ENCODE measurements at regions not wholly inside any gene's neighbourhood (a gene's known extent, or its start where the extent isn't known, plus 50 kb on each side); places are given as distances from the start of the nearest gene placed in this dataset.
"Not testable (repeated sequence)": the region's sequence is repeated elsewhere in the genome, so short reads cannot be mapped to it uniquely, and the experiment has no call there.

- no peak for TF ChIP-seq CTCF (IDR thresholded peaks at IDR 0.05)
- ATAC-seq (ENCODE audit: low FRiP score) (no peak), DNase-seq (ENCODE audit: low spot score) (no peak)
Observed at GRCh38 chr2:224098481-224099230, 59.6 kb upstream of the SERPINE2 start.

- no peak for TF ChIP-seq CTCF (IDR thresholded peaks at IDR 0.05)
- DNase-seq (ENCODE audit: low spot score) (no peak), ATAC-seq (ENCODE audit: low FRiP score) (no peak)
Observed at GRCh38 chr2:224094413-224094812, 55.3 kb upstream of the SERPINE2 start.

DNA sequence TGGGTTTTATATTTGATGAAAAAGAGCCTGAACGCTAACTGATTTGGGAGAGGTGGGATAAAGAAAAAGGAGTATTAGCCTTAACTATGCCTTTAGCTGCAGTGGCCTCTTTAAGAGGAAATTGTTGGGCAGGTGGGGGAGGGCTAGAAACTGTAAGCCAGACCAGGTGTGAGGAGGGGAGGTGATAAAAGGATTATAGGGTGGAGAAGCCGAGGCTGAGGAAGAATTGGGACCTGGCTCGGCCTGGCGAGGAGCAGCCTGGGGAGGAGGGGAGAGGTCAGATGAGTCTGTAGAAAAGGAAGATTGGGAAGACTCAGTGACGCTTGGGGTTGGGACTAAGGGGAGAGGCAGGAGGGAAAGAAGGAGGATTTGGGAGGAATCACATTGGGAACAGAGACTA lies 52.6 kb upstream of the SERPINE2 start:
- not testable (repeated sequence) for ATAC-seq (ENCODE audit: low FRiP score); DNase-seq (ENCODE audit: low spot score)

GRCh38 chr2:224089606-224090005 lies 50.5 kb upstream of the SERPINE2 start:
- not testable (repeated sequence) for ATAC-seq (ENCODE audit: low FRiP score); DNase-seq (ENCODE audit: low spot score)

Measured in omental fat pad (tissue), 3 donors.